Coronary artery (tissue), 2 donors: ENCODE measurements at regions not wholly inside any gene's neighbourhood (a gene's known extent, or its start where the extent isn't known, plus 50 kb on each side); places are given as distances from the start of the nearest gene placed in this dataset.

Experiments used
- DNase-seq: peaks from one replicate; pipeline ENCODE4 v3.0.0-alpha.2; 2017; ENCODE audit warnings: low spot score
- H3K27ac ChIP-seq, 2 donors: fragments of 200-600 bp; sonication (generic); one replicate each; pipeline ENCODE4 v1.5.1; 2016 to 2019
- H3K4me3 ChIP-seq: fragments of 200-600 bp; sonication (generic); 2 replicates; pipeline ENCODE4 v1.5.1; 2016; ENCODE audit warnings: mild to moderate bottlenecking, moderate library complexity
- CTCF ChIP-seq: fragments of 200-600 bp; sonication (generic); IDR thresholded peaks from one replicate; pipeline ENCODE4 v1.5.1; 2019; ENCODE audit warnings: antibody characterized with exemption

DNA sequence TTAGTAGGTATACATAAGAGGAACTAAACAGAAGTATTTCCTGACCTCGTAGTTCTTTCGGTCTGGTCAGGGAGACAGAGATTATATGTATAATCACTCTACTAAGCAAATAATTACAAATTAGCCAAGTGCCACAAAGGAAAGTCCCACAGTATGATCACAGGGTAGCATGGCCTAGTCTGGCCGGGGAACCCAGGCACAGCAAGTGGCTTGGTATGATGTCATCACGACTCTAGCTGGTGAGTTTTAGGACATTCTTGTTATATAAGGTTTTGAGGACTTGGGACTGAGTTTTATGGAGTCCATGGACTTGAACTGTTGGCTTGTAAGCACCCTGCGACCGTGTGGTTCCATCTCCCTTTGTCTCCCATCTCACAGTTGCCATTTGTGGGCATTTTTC, 316.5 kb upstream of the ZFHX3 start:
- H3K4me3 ChIP-seq, result no peak overlapping the region
- no peak for TF ChIP-seq CTCF

DNA sequence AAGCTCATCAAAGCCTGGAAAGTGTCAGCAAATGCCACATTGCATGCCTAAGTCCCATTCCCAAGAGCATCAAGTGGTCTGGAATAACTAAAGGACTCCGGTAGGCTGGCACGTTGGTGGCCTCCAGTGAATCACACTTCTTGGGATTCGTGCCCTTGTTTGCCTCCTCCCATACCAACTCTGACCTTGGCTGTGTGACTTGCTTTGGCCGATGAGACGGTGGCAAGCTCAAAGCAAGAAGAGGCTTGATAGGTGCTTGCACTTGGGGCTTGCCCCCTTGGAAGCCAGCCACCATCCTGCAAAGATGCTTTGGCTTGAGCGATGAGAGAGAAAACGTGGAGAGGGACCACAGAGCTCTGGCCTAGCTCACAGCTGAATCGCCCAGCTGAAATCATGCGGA, 313.1 kb upstream of the ZFHX3 start:
- Histone ChIP-seq H3K27ac (no peak overlapping the region), H3K4me3 (no peak overlapping the region)
- no peak for TF ChIP-seq CTCF
- DNase-seq, result no peak

More for the DNA sequence above, 316.5 kb upstream of the ZFHX3 start:
- DNase-seq, result no peak
- H3K27ac ChIP-seq, result no peak overlapping the region

GRCh38 chr16:73356401-73357079, 308.6 kb upstream of the ZFHX3 start:
- no peak for DNase-seq
- no peak overlapping the region for H3K4me3 ChIP-seq
- H3K27ac ChIP-seq, result no peak overlapping the region
- no peak for TF ChIP-seq CTCF

DNA sequence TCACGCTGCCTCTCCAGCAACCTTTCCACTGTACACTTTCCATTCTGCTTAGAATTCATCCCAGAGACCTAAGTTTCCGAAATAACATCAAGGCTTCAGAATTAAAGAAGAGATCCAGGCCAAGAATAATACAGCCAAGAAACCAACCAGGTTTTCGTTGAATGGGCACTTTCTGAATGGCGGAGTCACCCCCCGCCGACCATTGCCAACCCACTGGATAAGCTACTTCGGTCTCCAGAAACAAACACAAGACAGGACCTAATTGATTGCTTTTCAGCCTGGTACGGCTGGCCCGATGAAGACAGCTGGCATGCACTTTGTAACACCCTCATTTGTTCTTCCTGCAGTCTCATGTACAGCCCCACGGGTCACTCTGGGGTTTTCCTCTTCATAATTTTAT, 308.1 kb upstream of the ZFHX3 start:
- DNase-seq, result no peak
- Histone ChIP-seq H3K27ac (no peak overlapping the region), H3K4me3 (no peak overlapping the region)
- no peak for TF ChIP-seq CTCF

DNA sequence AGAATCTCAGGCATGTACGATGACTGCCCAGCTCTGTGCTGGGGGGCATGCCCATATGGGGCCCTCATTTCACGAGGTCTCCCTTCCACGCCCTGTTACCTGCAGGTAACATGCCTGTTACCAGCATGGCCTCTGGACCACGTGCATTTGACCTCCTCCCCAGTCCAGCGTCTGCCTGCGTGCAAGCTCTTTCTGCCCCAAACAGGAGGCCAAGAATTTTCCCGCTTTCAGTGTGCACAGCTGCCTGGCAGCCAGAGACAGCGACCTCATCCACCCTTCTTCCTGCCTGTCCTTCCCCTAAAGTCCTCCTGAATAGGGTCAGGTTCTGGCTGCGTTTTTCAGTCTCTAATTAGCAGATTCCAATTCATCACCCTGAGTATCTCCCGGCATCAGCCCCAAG, 306.5 kb upstream of the ZFHX3 start:
- H3K4me3 ChIP-seq, result no peak overlapping the region
- no peak overlapping the region for H3K27ac ChIP-seq
- no peak for DNase-seq
- no peak for TF ChIP-seq CTCF

DNA sequence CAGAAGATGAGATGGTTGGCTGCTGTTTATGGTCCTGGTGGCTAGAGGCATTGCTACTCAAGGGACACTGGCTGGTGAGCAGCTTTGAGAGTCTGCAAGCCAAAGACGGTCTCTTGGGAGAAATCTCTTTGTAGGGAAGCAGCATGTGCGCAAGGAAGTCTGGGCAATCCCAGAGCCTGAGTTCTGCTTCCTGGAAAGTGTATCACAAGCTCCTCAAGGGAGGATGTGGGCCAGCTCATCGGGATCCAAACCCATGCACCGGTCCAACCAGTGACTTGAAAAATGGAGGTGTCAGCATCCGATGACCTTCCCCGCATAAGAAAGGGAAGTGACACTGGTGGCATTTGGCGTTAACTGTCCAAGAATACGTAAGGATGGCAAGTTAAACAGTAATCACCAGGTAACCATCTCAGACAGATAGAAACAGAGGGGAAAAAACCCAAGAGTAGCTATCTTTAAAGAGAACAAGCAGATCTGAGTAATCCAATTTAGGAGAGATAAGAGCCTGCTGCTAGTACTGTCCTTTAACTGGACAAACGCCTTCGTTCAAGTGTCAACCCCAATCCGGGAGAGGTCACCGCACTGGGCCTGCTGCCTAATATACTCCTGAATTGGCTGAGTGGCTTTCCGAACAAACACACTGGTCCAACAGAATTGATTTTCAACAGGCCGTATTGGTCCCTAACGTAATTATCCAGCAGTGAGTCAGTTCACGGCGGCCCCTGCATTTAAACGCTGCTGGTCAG, 303.0 kb upstream of the ZFHX3 start:
- no peak for DNase-seq
- Histone ChIP-seq H3K27ac (no peak overlapping the region), H3K4me3 (no peak overlapping the region)
- no peak for TF ChIP-seq CTCF
